ENCODE measurements at regions not wholly inside any gene's neighbourhood (a gene's known extent, or its start where the extent isn't known, plus 50 kb on each side); places are given as distances from the start of the nearest gene placed in this dataset.

DNA sequence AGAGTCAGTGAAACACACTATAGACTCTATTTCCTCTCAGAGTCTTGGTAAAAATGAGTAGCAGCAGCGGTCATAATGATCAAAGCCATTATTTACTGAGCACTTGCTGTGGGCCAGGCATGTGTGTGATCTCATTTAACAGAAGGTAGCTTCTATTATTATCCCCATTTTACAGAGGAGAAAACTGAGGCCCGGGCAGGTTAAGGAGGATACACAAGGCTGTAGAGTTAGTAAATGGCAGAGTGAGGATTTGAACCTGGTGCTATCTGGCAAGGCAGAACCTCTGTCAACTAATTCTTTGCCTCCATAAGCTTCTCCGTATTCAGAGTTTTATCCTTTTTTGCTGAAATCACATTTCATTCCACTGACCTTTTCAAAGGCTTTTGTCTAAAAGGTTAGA is 122.2 kb upstream of the SALL4 start:
- Histone ChIP-seq H3K4me1 (replicated peaks in 1 of 4; ENCODE audit: control insufficient read depth in 3 of 4, insufficient read depth in 4 of 4, low read length in 3 of 4) (0 out of 7 replicates have a peak, but pooled peaks cover 0 to 2% (median 0%) of the 10 kb centered on the region in 4 experiments), H3K4me2 (ENCODE audit: insufficient read depth in 1 of 2, low read depth in 2 of 2, low read length in 2 of 2) (no peak overlapping the region)
- FAIRE-seq, result no peak

More for the DNA sequence above, 122.2 kb upstream of the SALL4 start:
- H3K56ac ChIP-seq (replicated peaks; ENCODE audit: insufficient read length, low read depth, low read length), result no peak overlapping the region
- no peak overlapping the region for H2AK5ac ChIP-seq (ENCODE audit: low read depth, low read length)
- no peaks in the 10 kb centered on the region for H3K79me2 ChIP-seq (ENCODE audit: control insufficient read depth in 1 of 2, insufficient read depth in 2 of 2, low read length in 2 of 2)
- H3K4me3 ChIP-seq (ENCODE audit: extremely low read depth in 1 of 4, insufficient read depth in 2 of 4, low read depth in 3 of 4, low read length in 4 of 4), result no peak overlapping the region
- no peak overlapping the region for H3K23ac ChIP-seq (ENCODE audit: insufficient read length)
- no peak overlapping the region for H2BK12ac ChIP-seq (ENCODE audit: low read depth, low read length)
- no peak overlapping the region for H4K91ac ChIP-seq (replicated peaks; ENCODE audit: insufficient read length, low read length)
- no peaks in the 10 kb centered on the region for H3K9me3 ChIP-seq (ENCODE audit: insufficient read depth in 2 of 2, low read depth in 1 of 2, low read length in 1 of 2)
- no peak overlapping the region for H2BK5ac ChIP-seq (ENCODE audit: low read depth, low read length)
- H3K79me1 ChIP-seq (ENCODE audit: low read depth, low read length), result no peaks in the 10 kb centered on the region
- H3K27me3 ChIP-seq (replicated peaks in 1 of 4; ENCODE audit: control insufficient read depth in 3 of 4, extremely low read depth in 1 of 4, insufficient read depth in 3 of 4, low read length in 3 of 4), result no peaks in the 10 kb centered on the region
- no peak overlapping the region for H4K8ac ChIP-seq (ENCODE audit: extremely low read depth, insufficient read depth, low read length)
- no peak overlapping the region for H2BK20ac ChIP-seq (ENCODE audit: low read length)
- no peak overlapping the region for H3K27ac ChIP-seq (ENCODE audit: low read depth, low read length)
- H3K23me2 ChIP-seq (ENCODE audit: low read depth, low read length), result no peaks in the 10 kb centered on the region
- TF ChIP-seq POLR2AphosphoS5 (IDR thresholded peaks at IDR 0.05; ENCODE audit: low read depth, low read length) (no peak), EZH2 (IDR thresholded peaks at IDR 0.05; ENCODE audit: low read depth, low read length, severe bottlenecking) (no peak)
- ChIA-PET CTCF (ENCODE audit: partially characterized antibody) (interaction anchor here (1.2 to 1.4 kb wide), 2 partner anchors 13 to 77 kb away, joined by 3 to 4 read pairs; no protein-coding TSS in a partner anchor), POLR2A (ENCODE audit: partially characterized antibody) (no interaction called here)
- 93% methylated on average over 3 of the region's 3 CpGs; no CpG with 5 or more reads in 1 of the 2 experiments for WGBS, 2 experiments (ENCODE audit: extremely low coverage in 1 of 2, insufficient coverage in 1 of 2, insufficient read length in 1 of 2, insufficient replicate concordance in 2 of 2, low coverage in 1 of 2, low lambda C conversion rate in 2 of 2, missing lambda C conversion rate in 1 of 2)
- no peak overlapping the region for H2AFZ ChIP-seq (ENCODE audit: low read length)
- H3K14ac ChIP-seq (ENCODE audit: insufficient read length), result no peak overlapping the region
- no peaks in the 10 kb centered on the region for H4K20me1 ChIP-seq (replicated peaks in 1 of 2; ENCODE audit: control insufficient read depth in 1 of 2, insufficient read depth in 2 of 2, low read length in 2 of 2)
- H4K5ac ChIP-seq (ENCODE audit: insufficient read length, low read depth, low read length), result no peak overlapping the region
- H3K18ac ChIP-seq (ENCODE audit: extremely low read depth, low read length), result no peak overlapping the region
- no peak overlapping the region for H2BK120ac ChIP-seq (replicated peaks; ENCODE audit: low read depth, low read length)
- no peak overlapping the region for H3K9ac ChIP-seq (replicated peaks in 1 of 4; ENCODE audit: extremely low read depth in 1 of 4, low read depth in 3 of 4, low read length in 3 of 4)
- H3K4ac ChIP-seq (replicated peaks; ENCODE audit: insufficient read length, low read depth, low read length), result no peak overlapping the region
- H3K36me3 ChIP-seq (ENCODE audit: control insufficient read depth in 2 of 4, insufficient read depth in 4 of 4, low read length in 3 of 4), result no peaks in the 10 kb centered on the region; a peak in 1 of 8 replicates
- H2BK15ac ChIP-seq (ENCODE audit: low read length), result no peak overlapping the region
- no peak for DNase-seq (ENCODE audit: low read depth in 1 of 2, low spot score in 2 of 2)

Data from H1 (cell line).